ENCODE measurements at regions not wholly inside any gene's neighbourhood (a gene's known extent, or its start where the extent isn't known, plus 50 kb on each side); places are given as distances from the start of the nearest gene placed in this dataset.

GRCh38 chr15:73812806-73813465, 59.8 kb upstream of the INSYN1 start:
- TF ChIP-seq, protein P1, sequence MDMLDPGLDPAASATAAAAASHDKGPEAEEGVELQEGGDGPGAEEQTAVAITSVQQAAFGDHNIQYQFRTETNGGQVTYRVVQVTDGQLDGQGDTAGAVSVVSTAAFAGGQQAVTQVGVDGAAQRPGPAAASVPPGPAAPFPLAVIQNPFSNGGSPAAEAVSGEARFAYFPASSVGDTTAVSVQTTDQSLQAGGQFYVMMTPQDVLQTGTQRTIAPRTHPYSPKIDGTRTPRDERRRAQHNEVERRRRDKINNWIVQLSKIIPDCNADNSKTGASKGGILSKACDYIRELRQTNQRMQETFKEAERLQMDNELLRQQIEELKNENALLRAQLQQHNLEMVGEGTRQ (IDR thresholded peaks at IDR 0.05; ENCODE audit: low read length) = no peak
- TF ChIP-seq, protein P2, sequence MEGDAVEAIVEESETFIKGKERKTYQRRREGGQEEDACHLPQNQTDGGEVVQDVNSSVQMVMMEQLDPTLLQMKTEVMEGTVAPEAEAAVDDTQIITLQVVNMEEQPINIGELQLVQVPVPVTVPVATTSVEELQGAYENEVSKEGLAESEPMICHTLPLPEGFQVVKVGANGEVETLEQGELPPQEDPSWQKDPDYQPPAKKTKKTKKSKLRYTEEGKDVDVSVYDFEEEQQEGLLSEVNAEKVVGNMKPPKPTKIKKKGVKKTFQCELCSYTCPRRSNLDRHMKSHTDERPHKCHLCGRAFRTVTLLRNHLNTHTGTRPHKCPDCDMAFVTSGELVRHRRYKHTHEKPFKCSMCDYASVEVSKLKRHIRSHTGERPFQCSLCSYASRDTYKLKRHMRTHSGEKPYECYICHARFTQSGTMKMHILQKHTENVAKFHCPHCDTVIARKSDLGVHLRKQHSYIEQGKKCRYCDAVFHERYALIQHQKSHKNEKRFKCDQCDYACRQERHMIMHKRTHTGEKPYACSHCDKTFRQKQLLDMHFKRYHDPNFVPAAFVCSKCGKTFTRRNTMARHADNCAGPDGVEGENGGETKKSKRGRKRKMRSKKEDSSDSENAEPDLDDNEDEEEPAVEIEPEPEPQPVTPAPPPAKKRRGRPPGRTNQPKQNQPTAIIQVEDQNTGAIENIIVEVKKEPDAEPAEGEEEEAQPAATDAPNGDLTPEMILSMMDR (IDR thresholded peaks at IDR 0.05; ENCODE audit: control extremely low read depth in 1 of 3, insufficient read depth in 1 of 3, low read depth in 1 of 3, low read length in 3 of 3) = no peak
- no peak for TF ChIP-seq JUND (IDR thresholded peaks at IDR 0.05; ENCODE audit: low read length)
